Astrocyte of the spinal cord (primary cell): ENCODE measurements at regions not wholly inside any gene's neighbourhood (a gene's known extent, or its start where the extent isn't known, plus 50 kb on each side); places are given as distances from the start of the nearest gene placed in this dataset.

Experiments used
- DNase-seq: peaks from one replicate; pipeline ENCODE4 v3.0.0; 2011; ENCODE audit warnings: low read depth, low spot score
- H3K4me3 ChIP-seq: 2 replicates; pipeline ENCODE4 v1.5.1; 2011; ENCODE audit warnings: low read depth, mild to moderate bottlenecking, low read length, moderate library complexity
- CTCF ChIP-seq: IDR thresholded peaks from 2 replicates; pipeline ENCODE4 v1.5.1; 2012; ENCODE audit warnings: low read depth, mild to moderate bottlenecking, low read length, inconsistent platforms
- in situ Hi-C: cut with HindIII; loops from 2 replicates; pipeline ENCODE4 v1.10.0; 2017; ENCODE audit warnings: low sequenced_read_pairs

- DNase-seq, result no peak
- TF ChIP-seq CTCF, result no peak
- in situ Hi-C loops, result no loop called here
- H3K4me3 ChIP-seq, result no peak overlapping the region
Observed at GRCh38 chr11:44443836-44444769, 121.4 kb upstream of the CD82 start.

- DNase-seq, result no peak
- no peak overlapping the region for H3K4me3 ChIP-seq
- no peak for TF ChIP-seq CTCF
- in situ Hi-C loops, result no loop called here
Observed at GRCh38 chr11:44444770-44445321, 120.6 kb upstream of the CD82 start.

GRCh38 chr11:44445500-44446365 lies 119.7 kb upstream of the CD82 start:
- in situ Hi-C loops, result no loop called here
- no peak for TF ChIP-seq CTCF
- H3K4me3 ChIP-seq, result no peak overlapping the region
- no peak for DNase-seq

- TF ChIP-seq CTCF, result no peak
- no peak for DNase-seq
- in situ Hi-C loops, result no loop called here
- H3K4me3 ChIP-seq, result no peak overlapping the region
Observed at GRCh38 chr11:44446366-44446762, 119.1 kb upstream of the CD82 start.

GRCh38 chr11:44446996-44447771 lies 118.3 kb upstream of the CD82 start:
- TF ChIP-seq CTCF, result no peak
- in situ Hi-C loops, result no loop called here
- H3K4me3 ChIP-seq, result no peak overlapping the region
- no peak for DNase-seq
